HCT116 (cell line): ENCODE measurements at regions not wholly inside any gene's neighbourhood (a gene's known extent, or its start where the extent isn't known, plus 50 kb on each side); places are given as distances from the start of the nearest gene placed in this dataset.
"Not testable (repeated sequence)": the region's sequence is repeated elsewhere in the genome, so short reads cannot be mapped to it uniquely, and the experiment has no call there.

Experiments used
- CBX3 ChIP-seq: IDR thresholded peaks from 2 replicates; pipeline ENCODE4 v1.6.1; 2012; ENCODE audit warnings: low read depth
- POLR2AphosphoS5 ChIP-seq: IDR thresholded peaks from 2 replicates; pipeline ENCODE4 v1.6.1; 2011; ENCODE audit warnings: mild to moderate bottlenecking, low read depth, low read length, moderate library complexity
- TF ChIP-seq, protein P1 (sequence below), 3 experiments: fragments of 200-600 bp in 1 of 3; sonication (generic) in 1 of 3; IDR thresholded peaks in 2 of 3; conservative IDR thresholded peaks in 1 of 3; 2 replicates each; pipeline ENCODE4 v1.5.1; 2012 to 2017; ENCODE audit warnings: low read depth in 2 of 3, low read length in 2 of 3, antibody characterized with exemption in 1 of 3, borderline replicate concordance in 1 of 3, control low read depth in 1 of 3, mild to moderate bottlenecking in 1 of 3, mixed read lengths in 1 of 3, mixed run types in 1 of 3, moderate library complexity in 1 of 3; ENCODE audit not compliant: insufficient read depth in 1 of 3

DNA sequence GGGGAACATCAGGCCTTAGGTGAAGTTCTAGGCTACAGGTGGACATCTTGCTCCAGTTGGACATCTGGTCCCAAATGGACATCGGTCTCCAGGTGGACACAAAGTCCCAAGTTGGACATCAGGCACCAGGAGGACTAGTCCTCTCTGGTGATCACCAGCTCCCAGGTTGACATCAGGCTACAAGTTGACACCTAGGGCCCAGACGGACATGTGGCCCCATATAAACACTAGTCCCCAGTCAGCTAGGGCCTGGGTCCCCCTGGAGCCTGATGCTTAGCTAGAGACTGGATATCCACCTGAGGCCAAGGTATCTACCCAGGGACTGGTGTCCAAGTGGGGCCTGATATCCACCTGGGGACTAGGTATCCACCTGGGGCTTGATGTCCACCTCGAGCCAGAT is 75.8 kb upstream of the ZNF337 start:
- not testable (repeated sequence) for TF ChIP-seq POLR2AphosphoS5, CBX3
- TF ChIP-seq, protein P1, sequence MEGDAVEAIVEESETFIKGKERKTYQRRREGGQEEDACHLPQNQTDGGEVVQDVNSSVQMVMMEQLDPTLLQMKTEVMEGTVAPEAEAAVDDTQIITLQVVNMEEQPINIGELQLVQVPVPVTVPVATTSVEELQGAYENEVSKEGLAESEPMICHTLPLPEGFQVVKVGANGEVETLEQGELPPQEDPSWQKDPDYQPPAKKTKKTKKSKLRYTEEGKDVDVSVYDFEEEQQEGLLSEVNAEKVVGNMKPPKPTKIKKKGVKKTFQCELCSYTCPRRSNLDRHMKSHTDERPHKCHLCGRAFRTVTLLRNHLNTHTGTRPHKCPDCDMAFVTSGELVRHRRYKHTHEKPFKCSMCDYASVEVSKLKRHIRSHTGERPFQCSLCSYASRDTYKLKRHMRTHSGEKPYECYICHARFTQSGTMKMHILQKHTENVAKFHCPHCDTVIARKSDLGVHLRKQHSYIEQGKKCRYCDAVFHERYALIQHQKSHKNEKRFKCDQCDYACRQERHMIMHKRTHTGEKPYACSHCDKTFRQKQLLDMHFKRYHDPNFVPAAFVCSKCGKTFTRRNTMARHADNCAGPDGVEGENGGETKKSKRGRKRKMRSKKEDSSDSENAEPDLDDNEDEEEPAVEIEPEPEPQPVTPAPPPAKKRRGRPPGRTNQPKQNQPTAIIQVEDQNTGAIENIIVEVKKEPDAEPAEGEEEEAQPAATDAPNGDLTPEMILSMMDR (IDR thresholded peaks at IDR 0.05 in 2 of 3, conservative IDR thresholded peaks at IDR 0.05 in 1 of 3; ENCODE audit: borderline replicate concordance in 1 of 3, insufficient read depth in 1 of 3, low read depth in 2 of 3, low read length in 2 of 3), result not testable (repeated sequence)
